GM19468 (cell line): ENCODE measurements at regions not wholly inside any gene's neighbourhood (a gene's known extent, or its start where the extent isn't known, plus 50 kb on each side); places are given as distances from the start of the nearest gene placed in this dataset.
"Not testable (repeated sequence)": the region's sequence is repeated elsewhere in the genome, so short reads cannot be mapped to it uniquely, and the experiment has no call there.

ENCODE experiments used
- ATAC-seq: cut with Tn5 transposase; IDR thresholded peaks from one replicate; pipeline ENCODE4 v1.9.1; 2021; ENCODE audit warnings: mild to moderate bottlenecking, moderate library complexity, moderate number of reproducible peaks; ENCODE audit not compliant: unreplicated experiment; ENCODE audit errors: extremely low read depth

GRCh38 chr1:146883190-146883589 is 54.9 kb upstream of the NBPF12 start:
- not testable (repeated sequence) for ATAC-seq

DNA sequence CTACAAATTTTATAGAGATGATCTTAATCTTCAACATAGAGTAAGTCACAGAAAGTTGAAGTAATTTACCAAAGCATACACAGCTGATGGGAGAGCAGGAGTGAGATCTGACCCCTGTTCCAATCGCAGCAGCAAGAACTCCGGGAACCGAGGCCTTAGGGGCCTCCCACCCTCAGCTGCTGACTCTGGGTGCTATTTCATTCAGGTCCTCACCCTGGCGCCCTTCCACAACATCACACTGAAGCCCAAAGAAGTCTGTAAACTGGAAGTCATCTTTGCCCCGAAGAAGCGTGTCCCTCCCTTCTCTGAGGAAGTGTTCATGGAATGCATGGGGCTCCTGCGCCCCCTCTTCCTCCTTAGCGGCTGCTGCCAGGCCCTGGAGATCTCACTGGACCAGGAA is 57.0 kb upstream of the NBPF12 start:
- ATAC-seq = not testable (repeated sequence)

DNA sequence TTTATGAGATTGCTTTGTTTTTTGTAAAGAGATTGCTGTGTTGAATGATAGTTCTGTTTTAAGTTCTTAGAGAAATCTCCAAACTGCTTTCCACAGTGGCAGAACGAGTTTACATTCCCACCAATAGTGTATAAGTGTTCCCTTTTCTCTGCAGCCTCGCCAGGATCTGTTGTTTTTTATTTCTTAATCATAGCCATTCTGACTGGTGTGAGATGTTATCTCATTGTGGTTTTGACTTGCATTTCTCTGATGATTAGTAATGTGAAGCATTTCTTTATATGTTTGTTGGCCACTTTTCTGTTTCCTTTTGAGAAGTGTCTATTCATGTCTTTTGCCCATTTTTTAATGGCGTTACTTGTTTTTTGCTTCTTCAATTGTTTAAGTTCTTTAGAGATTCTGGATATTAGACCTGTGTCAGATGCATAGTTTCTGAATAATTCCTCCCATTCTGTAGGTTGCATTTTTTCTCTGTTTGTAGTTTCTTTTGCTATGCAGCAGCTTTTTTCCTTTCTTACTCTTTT is 74.3 kb upstream of the NBPF12 start:
- ATAC-seq = not testable (repeated sequence)

DNA sequence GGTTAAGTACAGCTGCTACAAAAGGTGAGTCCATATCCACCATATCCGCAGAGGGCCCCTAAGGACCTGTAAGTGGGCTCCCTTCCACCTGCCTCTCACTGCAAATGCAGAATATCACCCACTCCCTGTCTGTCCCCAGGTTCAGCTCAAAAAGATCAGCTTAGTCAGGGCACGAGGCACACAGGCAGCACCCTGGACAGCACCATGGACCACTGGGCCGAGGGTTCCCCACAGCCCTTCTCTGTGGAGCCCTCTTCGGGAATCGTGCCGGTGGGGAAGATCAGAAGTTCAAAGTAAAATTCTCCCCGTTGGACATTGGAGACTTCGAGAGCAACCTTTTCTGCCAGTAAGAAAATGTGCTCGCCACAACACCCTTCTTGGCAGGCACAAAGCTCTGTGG is 85.0 kb upstream of the NBPF12 start:
- not testable (repeated sequence) for ATAC-seq

GRCh38 chr1:146850352-146850889 is 87.7 kb upstream of the NBPF12 start:
- not testable (repeated sequence) for ATAC-seq

DNA sequence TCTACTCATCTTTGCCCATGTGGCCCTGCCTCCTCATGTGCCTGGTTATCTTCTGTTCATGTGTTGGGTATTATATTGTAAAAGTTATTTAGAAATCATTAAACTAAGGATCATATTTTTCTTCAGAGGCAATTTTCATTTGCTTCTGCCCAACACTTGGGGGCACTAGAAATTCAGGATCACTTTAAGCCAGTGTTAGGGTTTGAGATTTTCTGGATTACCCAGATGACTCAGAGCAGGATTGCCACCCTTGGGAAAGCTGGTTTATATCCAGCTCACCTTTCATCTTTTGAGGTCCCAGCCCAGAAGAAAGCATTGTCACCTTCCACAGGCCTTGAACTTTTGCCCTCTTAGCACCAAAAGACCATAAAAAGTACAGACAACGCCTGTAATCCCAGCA is 99.4 kb upstream of the NBPF12 start:
- not testable (repeated sequence) for ATAC-seq

DNA sequence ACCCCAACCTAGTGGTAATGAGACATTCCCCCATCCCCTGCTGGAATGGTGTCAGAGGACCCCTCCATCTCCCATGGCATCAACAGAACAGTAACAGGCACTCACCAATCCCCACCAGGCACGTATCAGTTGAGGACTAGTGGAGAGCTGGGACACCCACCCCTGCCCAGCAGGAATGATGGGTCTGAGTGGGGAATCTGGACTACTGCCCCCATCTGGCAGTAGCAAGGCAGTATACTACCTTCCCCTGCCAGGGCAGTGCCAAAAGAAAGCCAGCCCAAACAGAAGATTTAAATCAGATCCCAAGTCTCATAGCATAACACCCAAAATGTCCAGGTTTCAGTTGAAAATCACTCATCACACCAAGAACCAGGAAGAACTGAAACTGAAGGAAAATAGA is 111.2 kb upstream of the NBPF12 start:
- ATAC-seq = not testable (repeated sequence)

- not testable (repeated sequence) for ATAC-seq
Observed at GRCh38 chr1:146794236-146794635, 143.9 kb upstream of the NBPF12 start.

DNA sequence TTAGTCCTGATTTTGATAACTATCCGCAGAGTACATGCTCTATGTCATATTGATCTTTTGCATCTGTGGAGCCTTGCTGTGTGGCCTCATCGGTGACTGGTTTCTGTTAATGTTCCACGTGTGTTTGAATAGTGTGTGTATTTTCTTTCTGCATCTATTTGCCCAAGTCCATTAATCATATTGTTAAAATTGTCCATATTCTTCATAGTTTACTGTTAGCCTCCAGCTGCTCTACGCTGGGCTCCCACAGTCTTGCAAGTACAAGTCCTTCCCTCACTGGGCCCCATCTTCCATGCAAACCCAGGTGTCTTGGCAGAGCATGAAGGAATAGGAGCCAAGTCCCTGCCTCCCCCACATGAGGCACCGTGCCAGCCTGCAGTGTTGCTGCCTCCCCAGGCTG is 145.4 kb upstream of the NBPF12 start:
- not testable (repeated sequence) for ATAC-seq

GRCh38 chr1:146784212-146784940 is 153.7 kb upstream of the NBPF12 start:
- not testable (repeated sequence) for ATAC-seq

- ATAC-seq = not testable (repeated sequence)
Observed at GRCh38 chr1:146781235-146781634, 156.9 kb upstream of the NBPF12 start.

DNA sequence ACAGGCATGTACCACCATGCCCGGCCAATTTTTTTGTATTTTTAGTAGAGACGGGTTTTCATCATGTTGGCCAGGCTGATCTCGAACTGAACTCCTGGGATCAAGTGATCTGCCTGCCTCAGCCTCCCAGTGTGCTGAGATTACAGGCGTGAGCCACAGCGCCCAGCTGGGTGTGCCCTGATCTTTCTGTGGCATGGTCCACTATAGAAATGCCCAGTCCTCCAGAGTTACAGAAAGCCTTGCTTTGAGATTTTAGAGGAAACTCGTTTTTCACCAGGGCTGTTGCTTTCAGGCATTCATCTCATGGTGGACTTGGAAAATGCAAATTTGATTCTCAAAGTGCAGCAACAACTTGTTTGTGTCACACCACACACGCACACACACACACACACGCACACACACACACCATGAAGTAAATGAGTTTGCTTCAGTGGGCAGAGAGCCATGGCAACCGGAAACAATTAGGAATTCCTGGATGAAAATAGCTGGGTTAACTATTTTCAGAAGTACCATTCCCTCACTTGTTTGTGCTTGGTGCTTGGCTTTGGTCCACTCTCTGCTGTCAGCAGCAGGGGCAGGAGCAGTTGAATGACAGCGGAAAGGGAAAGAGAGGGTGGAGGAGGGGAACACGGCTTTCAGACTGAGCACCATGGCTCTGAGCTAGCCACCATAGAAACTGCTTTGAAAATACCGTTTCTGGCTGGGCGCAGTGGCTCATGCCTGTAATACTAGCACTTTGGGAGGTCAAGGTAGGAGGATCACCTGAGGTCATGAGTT is 160.1 kb upstream of the NBPF12 start:
- not testable (repeated sequence) for ATAC-seq

- not testable (repeated sequence) for ATAC-seq
Observed at GRCh38 chr1:146774988-146775387, 163.1 kb upstream of the NBPF12 start.

- not testable (repeated sequence) for ATAC-seq
Observed at GRCh38 chr1:146774271-146774670, 163.9 kb upstream of the NBPF12 start.

GRCh38 chr1:146771409-146771808 is 166.7 kb upstream of the NBPF12 start:
- ATAC-seq = not testable (repeated sequence)

DNA sequence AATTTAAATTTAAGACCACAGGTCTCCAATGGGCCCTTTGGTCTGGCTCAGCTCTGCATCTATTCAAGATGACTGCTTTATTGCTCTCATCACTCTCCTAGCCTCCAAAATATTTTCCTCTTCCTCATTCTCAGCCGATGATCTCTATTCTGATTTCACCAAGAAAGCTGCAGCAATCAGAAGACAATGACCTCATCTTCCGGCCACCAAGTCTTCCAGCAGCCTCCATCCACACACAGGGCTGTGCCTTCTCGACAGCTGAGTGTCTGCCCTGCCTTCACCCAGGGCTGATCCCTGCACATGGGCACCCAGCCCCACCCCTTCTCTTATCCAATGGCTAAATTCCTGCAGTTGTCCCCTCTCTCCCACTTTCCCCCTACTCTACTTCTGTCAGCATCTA is 167.1 kb upstream of the NBPF12 start:
- not testable (repeated sequence) for ATAC-seq

- not testable (repeated sequence) for ATAC-seq
Observed at GRCh38 chr1:146763234-146763633, 174.9 kb upstream of the NBPF12 start.

DNA sequence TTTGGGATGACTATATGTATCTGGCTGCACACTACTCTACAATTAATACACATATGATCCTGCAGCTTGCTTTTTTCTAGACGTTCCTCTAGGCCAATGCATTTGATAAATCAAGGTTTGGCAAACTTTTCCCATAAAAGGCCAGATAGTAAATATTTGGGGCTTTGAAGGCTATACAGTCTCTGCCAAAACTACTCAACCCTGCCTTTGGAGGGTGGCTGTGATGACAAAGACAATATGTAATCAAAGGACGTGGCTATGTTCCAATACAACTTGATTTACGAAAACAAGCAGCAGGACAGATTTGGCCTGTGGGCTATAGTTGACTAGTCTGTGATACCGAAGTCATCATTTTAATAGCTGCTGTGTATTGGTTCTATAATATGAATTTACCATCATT is 181.3 kb upstream of the NBPF12 start:
- not testable (repeated sequence) for ATAC-seq

GRCh38 chr1:146748686-146749085 is 189.4 kb upstream of the NBPF12 start:
- ATAC-seq = not testable (repeated sequence)

DNA sequence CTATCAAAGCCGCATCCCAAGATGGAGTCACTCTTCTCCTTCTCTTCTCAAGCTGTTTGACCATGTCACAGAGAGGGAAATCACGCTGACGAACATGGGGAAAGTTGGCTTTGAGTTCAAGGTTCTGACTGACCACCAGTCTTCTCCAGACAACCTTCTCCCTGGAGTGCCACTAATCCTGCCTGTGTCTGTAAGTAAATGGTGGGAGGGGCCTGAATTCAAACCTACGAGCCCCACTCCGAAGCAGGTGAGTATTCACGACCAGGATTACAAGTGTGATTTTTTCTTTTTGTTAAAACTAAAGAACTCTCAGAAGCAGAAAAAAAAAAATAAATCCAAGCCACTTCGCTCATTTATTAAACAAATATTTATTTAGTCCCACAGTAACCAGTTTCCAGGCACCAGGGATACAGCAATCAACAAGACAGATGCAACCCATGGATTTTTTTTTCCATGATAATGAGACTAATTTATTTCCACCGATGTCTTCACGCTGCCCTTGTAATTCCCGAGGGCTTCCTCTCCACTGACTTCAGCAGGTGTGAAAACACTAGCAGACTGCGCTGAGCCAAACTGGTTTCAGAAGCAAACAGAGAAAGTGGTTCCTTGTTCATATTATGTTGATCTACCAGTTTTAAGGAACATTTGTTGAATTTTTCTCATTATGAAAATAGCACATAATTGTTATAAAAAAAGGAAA is 206.0 kb upstream of the NBPF12 start:
- ATAC-seq = not testable (repeated sequence)
